ENCODE measurements at regions not wholly inside any gene's neighbourhood (a gene's known extent, or its start where the extent isn't known, plus 50 kb on each side); places are given as distances from the start of the nearest gene placed in this dataset.

DNA sequence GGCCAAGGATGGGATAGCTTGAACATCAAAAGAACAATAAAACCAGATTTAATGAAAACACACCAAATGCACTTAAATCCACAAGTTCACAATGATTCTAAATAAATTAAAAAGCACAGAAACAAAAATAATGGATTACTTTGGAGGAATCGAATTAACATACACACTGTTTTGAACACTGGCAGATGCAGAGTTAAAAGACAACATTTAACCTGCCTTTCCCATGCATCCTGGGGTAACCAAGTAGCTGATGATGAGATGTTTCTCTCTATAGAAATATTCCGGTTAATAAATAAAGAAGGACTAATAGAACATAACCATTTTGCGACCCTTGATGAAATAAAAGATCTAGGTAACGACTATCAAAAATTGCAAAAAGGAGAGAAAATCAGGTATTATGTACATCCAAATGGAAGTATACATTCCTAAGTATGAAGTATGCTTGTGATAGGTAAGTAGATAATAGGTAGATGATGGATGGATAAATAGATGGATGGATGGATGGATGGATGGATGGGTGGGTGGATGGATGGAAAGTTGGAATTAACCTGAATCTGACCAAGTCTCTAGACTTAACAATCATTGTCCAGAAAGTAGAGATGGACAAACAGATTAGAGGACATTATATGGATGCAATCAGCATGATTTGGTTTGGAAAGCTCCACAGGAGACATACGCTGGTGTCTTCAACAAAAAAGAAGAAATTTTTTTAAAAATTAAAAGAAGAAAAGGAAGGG, 57.4 kb upstream of the MYCN start:
- no peak for TF ChIP-seq TAF1 (IDR thresholded peaks at IDR 0.05; ENCODE audit: low read depth)
- TF ChIP-seq, protein P1, sequence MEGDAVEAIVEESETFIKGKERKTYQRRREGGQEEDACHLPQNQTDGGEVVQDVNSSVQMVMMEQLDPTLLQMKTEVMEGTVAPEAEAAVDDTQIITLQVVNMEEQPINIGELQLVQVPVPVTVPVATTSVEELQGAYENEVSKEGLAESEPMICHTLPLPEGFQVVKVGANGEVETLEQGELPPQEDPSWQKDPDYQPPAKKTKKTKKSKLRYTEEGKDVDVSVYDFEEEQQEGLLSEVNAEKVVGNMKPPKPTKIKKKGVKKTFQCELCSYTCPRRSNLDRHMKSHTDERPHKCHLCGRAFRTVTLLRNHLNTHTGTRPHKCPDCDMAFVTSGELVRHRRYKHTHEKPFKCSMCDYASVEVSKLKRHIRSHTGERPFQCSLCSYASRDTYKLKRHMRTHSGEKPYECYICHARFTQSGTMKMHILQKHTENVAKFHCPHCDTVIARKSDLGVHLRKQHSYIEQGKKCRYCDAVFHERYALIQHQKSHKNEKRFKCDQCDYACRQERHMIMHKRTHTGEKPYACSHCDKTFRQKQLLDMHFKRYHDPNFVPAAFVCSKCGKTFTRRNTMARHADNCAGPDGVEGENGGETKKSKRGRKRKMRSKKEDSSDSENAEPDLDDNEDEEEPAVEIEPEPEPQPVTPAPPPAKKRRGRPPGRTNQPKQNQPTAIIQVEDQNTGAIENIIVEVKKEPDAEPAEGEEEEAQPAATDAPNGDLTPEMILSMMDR (IDR thresholded peaks at IDR 0.05; ENCODE audit: poor library complexity, severe bottlenecking): no peak
- TF ChIP-seq EZH2 (IDR thresholded peaks at IDR 0.05; ENCODE audit: borderline replicate concordance, insufficient read depth, low read length, poor library complexity, severe bottlenecking): no peak
- no peak for TF ChIP-seq POLR2AphosphoS5 (IDR thresholded peaks at IDR 0.05)
- TF ChIP-seq RAD21 (conservative IDR thresholded peaks at IDR 0.05): no peak
- no peak for TF ChIP-seq MXI1 (conservative IDR thresholded peaks at IDR 0.05; ENCODE audit: poor library complexity, severe bottlenecking)
- TF ChIP-seq EP300 (conservative IDR thresholded peaks at IDR 0.05; ENCODE audit: poor library complexity, severe bottlenecking): no peak
- TF ChIP-seq, protein P2, sequence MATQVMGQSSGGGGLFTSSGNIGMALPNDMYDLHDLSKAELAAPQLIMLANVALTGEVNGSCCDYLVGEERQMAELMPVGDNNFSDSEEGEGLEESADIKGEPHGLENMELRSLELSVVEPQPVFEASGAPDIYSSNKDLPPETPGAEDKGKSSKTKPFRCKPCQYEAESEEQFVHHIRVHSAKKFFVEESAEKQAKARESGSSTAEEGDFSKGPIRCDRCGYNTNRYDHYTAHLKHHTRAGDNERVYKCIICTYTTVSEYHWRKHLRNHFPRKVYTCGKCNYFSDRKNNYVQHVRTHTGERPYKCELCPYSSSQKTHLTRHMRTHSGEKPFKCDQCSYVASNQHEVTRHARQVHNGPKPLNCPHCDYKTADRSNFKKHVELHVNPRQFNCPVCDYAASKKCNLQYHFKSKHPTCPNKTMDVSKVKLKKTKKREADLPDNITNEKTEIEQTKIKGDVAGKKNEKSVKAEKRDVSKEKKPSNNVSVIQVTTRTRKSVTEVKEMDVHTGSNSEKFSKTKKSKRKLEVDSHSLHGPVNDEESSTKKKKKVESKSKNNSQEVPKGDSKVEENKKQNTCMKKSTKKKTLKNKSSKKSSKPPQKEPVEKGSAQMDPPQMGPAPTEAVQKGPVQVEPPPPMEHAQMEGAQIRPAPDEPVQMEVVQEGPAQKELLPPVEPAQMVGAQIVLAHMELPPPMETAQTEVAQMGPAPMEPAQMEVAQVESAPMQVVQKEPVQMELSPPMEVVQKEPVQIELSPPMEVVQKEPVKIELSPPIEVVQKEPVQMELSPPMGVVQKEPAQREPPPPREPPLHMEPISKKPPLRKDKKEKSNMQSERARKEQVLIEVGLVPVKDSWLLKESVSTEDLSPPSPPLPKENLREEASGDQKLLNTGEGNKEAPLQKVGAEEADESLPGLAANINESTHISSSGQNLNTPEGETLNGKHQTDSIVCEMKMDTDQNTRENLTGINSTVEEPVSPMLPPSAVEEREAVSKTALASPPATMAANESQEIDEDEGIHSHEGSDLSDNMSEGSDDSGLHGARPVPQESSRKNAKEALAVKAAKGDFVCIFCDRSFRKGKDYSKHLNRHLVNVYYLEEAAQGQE (IDR thresholded peaks at IDR 0.05; ENCODE audit: borderline replicate concordance): no peak
- TF ChIP-seq SMC3 (conservative IDR thresholded peaks at IDR 0.05; ENCODE audit: poor library complexity): no peak
